GM12865 (cell line): ENCODE measurements at regions not wholly inside any gene's neighbourhood (a gene's known extent, or its start where the extent isn't known, plus 50 kb on each side); places are given as distances from the start of the nearest gene placed in this dataset.

Source experiments
- DNase-seq: peaks from one replicate; pipeline ENCODE4 v3.0.0; 2010; ENCODE audit warnings: low read depth
- H3K4me3 ChIP-seq: 2 replicates; pipeline ENCODE4 v1.5.1; 2011; ENCODE audit warnings: mild to moderate bottlenecking, low read depth, low read length, control low read depth
- TF ChIP-seq, protein P1 (sequence below): IDR thresholded peaks from 2 replicates; pipeline ENCODE4 v1.5.1; 2011; ENCODE audit warnings: low read length, control low read depth, low read depth, inconsistent platforms; ENCODE audit not compliant: insufficient read depth; ENCODE audit errors: missing control alignments

DNA sequence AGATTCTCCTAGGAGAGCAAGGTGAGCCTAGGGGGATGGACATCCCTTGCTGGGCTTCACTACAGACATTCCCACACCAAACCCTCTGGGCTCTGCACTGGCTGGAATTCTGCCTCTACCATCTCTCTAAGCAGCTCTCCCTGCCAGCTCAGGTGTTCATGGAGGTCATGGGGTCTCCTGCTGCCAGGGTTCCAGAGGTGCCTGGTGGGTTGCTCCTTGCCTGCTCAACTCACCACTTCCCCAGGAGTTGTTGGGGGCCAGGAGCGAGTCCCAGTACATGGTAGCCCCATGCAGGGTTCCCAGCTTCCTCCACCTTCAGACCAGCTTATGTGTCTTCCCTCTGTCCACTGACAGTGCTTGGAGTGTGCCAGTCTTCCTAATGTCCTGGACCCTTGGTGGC is 167.8 kb upstream of the PAQR3 start:
- TF ChIP-seq, protein P1, sequence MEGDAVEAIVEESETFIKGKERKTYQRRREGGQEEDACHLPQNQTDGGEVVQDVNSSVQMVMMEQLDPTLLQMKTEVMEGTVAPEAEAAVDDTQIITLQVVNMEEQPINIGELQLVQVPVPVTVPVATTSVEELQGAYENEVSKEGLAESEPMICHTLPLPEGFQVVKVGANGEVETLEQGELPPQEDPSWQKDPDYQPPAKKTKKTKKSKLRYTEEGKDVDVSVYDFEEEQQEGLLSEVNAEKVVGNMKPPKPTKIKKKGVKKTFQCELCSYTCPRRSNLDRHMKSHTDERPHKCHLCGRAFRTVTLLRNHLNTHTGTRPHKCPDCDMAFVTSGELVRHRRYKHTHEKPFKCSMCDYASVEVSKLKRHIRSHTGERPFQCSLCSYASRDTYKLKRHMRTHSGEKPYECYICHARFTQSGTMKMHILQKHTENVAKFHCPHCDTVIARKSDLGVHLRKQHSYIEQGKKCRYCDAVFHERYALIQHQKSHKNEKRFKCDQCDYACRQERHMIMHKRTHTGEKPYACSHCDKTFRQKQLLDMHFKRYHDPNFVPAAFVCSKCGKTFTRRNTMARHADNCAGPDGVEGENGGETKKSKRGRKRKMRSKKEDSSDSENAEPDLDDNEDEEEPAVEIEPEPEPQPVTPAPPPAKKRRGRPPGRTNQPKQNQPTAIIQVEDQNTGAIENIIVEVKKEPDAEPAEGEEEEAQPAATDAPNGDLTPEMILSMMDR: no peak
- H3K4me3 ChIP-seq: no peak overlapping the region
- no peak for DNase-seq

DNA sequence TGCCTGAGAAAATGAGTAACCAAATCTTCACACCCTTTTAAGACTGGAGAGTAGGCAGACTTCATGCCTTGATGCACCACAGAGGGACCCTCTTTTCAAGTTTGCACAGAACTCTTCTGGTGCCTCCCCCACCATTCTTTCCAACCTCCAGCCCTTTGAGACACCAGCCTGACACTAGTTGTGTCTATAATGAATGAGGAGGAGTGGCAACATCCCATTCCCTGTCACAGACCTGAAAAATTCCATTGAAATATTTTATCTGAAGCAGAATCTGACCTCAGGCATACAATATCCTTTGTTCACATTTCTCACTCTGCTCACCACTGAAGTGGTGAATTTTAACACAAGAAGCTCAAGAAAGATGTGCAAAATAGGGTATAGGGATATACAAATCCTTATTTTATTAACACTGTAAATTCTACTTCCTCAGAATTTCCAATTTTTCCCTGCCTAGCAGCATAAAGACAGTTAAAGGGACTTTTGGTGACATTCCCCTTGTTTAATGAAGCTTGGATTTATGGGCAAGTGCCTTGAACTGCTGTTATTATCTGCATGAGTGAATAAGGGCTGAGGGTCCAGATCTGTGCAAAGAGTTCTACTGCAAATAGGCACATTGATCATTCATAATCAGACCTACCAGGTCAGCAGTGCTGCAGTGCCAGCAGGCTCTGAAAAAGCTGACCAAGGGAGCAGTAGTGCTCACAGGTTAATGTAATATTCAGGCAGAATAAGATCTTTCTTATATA is 149.9 kb upstream of the PAQR3 start:
- TF ChIP-seq, protein P1: no peak
- no peak for DNase-seq
- no peak overlapping the region for H3K4me3 ChIP-seq

DNA sequence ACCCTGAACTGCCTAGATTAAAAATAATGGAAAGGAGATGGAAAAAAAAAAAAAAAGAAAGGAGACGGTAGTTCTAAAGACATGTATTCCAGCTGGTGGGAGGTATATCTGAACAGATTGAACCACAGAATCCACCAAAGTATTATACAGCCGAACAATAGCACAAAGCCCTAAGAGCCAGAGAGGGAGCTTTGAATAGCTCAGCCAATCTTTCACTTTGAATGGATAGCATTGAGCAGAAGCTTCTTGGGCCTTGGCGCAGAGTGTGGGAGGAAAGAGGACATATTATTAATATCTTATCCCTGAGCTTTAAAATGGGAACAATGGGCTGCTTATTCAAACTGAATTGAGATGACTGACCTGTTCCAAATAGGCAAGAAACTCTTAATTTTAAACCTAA is 147.8 kb upstream of the PAQR3 start:
- H3K4me3 ChIP-seq: no peak overlapping the region
- TF ChIP-seq, protein P1: no peak
- no peak for DNase-seq

DNA sequence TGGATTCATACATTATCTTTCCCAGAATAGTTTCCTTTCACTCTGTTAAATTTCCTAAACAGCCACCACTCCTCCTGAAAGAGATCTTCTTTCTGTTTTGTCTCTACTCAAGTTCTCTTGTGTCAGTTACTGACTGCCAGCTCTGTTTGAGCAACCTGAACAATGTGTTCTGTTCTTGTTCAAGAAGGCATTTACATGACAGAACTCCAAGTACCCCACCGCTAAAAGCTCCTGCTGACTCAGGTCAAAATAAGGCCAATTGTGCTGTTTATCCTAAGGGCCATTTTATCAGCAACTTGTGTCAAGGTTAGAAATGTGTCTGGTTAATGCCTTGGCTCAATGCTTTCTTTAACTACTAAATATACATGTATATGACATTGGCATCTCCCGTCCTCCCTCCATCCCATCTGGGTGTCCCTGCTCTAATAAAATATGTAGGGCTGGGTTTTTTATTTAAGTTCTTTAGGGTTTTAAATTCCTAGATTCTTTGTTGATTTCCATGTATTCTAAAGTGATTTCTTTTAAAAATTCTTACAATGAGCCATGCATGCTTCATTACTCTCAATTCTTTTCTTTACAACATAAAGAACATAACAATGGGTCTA is 144.3 kb upstream of the PAQR3 start:
- no peak overlapping the region for H3K4me3 ChIP-seq
- TF ChIP-seq, protein P1: no peak
- DNase-seq: no peak

DNA sequence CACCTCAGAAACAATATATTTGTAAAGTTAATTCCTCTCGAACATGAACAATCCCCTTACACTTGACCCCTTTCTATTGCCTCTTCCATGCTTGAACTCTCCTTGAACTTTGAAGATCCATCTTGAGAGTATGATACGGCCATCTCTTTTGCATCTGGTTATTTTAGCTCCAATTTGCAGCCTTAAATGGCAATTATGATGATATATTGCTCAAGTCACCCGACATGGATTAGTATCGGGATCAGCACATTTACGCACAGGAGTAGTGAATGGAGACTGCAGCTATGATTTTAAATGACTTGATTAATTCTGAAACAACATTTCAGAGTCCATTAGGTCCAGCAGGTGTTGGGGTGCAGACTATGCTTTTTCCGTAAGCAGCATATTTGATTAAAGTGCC is 143.8 kb upstream of the PAQR3 start:
- DNase-seq: no peak
- TF ChIP-seq, protein P1: no peak
- no peak overlapping the region for H3K4me3 ChIP-seq

DNA sequence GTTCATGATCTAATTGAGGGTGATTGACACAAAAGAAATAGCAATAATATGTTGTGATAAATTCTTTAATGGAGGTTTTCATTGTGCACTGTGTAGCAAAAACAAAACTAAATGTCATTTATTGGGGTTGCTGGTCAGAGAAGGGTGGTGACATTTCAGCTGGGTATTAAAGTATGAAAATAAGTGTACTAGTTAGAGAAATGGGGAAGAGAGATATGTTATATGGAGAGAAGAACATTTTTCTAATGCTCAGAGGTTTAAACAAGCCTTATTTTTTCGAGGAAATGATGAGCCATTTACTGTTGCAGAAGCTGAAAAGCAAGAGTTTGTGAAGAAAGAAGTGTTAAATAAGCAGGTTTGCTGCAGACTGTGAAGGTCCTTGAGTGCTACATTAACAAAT is 142.7 kb upstream of the PAQR3 start:
- TF ChIP-seq, protein P1: no peak
- DNase-seq: no peak
- no peak overlapping the region for H3K4me3 ChIP-seq
